GM19043 (cell line): ENCODE measurements at regions not wholly inside any gene's neighbourhood (a gene's known extent, or its start where the extent isn't known, plus 50 kb on each side); places are given as distances from the start of the nearest gene placed in this dataset.

ENCODE experiments used
- ATAC-seq: cut with Tn5 transposase; IDR thresholded peaks from one replicate; pipeline ENCODE4 v1.9.1; 2021; ENCODE audit warnings: low read depth; ENCODE audit not compliant: unreplicated experiment

- no peak for ATAC-seq
Observed at GRCh38 chr3:55245351-55245750, 241.8 kb downstream of the WNT5A start.

GRCh38 chr3:55244247-55244646, 242.9 kb downstream of the WNT5A start:
- ATAC-seq: no peak

- ATAC-seq: no peak
Observed at GRCh38 chr3:55243678-55244077, 243.4 kb downstream of the WNT5A start.

GRCh38 chr3:55242921-55243320, 244.2 kb downstream of the WNT5A start:
- ATAC-seq: no peak

GRCh38 chr3:55241098-55241497, 246.0 kb downstream of the WNT5A start:
- no peak for ATAC-seq

- ATAC-seq: no peak
Observed at GRCh38 chr3:55235416-55235815, 251.7 kb downstream of the WNT5A start.

GRCh38 chr3:55226696-55227095, 260.4 kb downstream of the WNT5A start:
- no peak for ATAC-seq

- ATAC-seq: no peak
Observed at GRCh38 chr3:55218577-55218976, 268.5 kb downstream of the WNT5A start.

GRCh38 chr3:55207744-55208143, 279.4 kb downstream of the WNT5A start:
- ATAC-seq: no peak

- no peak for ATAC-seq
Observed at GRCh38 chr3:55205990-55206389, 278.1 kb upstream of the LRTM1 start.

GRCh38 chr3:55204417-55204816, 276.6 kb upstream of the LRTM1 start:
- no peak for ATAC-seq

GRCh38 chr3:55203546-55203945, 275.7 kb upstream of the LRTM1 start:
- ATAC-seq: no peak

GRCh38 chr3:55203006-55203405, 275.1 kb upstream of the LRTM1 start:
- ATAC-seq: no peak

GRCh38 chr3:55202326-55202725, 274.5 kb upstream of the LRTM1 start:
- ATAC-seq: no peak

GRCh38 chr3:55201779-55202178, 273.9 kb upstream of the LRTM1 start:
- ATAC-seq: no peak

GRCh38 chr3:55200906-55201305, 273.0 kb upstream of the LRTM1 start:
- no peak for ATAC-seq

GRCh38 chr3:55198554-55198953, 270.7 kb upstream of the LRTM1 start:
- ATAC-seq: no peak

- ATAC-seq: no peak
Observed at GRCh38 chr3:55197021-55197420, 269.2 kb upstream of the LRTM1 start.

GRCh38 chr3:55196495-55196894, 268.6 kb upstream of the LRTM1 start:
- ATAC-seq: no peak

GRCh38 chr3:55194376-55194775, 266.5 kb upstream of the LRTM1 start:
- ATAC-seq: no peak

- no peak for ATAC-seq
Observed at GRCh38 chr3:55191911-55192775, 264.3 kb upstream of the LRTM1 start.

- no peak for ATAC-seq
Observed at GRCh38 chr3:55190331-55190730, 262.5 kb upstream of the LRTM1 start.
